Osteoblast (primary cell): ENCODE measurements at regions not wholly inside any gene's neighbourhood (a gene's known extent, or its start where the extent isn't known, plus 50 kb on each side); places are given as distances from the start of the nearest gene placed in this dataset.

ENCODE experiments used
- DNase-seq: peaks from one replicate; pipeline ENCODE4 v3.0.0; 2011; ENCODE audit warnings: low spot score, mixed read lengths; ENCODE audit not compliant: insufficient read length; ENCODE audit errors: missing footprints
- H2AFZ ChIP-seq: 2 replicates; pipeline ENCODE4 v1.6.0; 2011; ENCODE audit warnings: mild to moderate bottlenecking, low read length
- H3K27ac ChIP-seq: 2 replicates; pipeline ENCODE4 v1.5.1; 2011; ENCODE audit warnings: mild to moderate bottlenecking, low read depth, low read length, moderate library complexity
- H3K27me3 ChIP-seq: 2 replicates; pipeline ENCODE4 v1.6.0; 2012; ENCODE audit warnings: mild to moderate bottlenecking, control low read depth, inconsistent platforms, low read length, moderate library complexity; ENCODE audit not compliant: insufficient read depth
- H3K36me3 ChIP-seq: 2 replicates; pipeline ENCODE4 v1.5.1; 2011; ENCODE audit warnings: mild to moderate bottlenecking, low read length, control low read depth, moderate library complexity; ENCODE audit not compliant: insufficient read depth
- H3K4me1 ChIP-seq: 2 replicates; pipeline ENCODE4 v1.5.1; 2011; ENCODE audit warnings: mild to moderate bottlenecking, low read length, control low read depth, moderate library complexity; ENCODE audit not compliant: insufficient read depth
- H3K4me2 ChIP-seq: 2 replicates; pipeline ENCODE4 v1.6.0; 2011; ENCODE audit warnings: mild to moderate bottlenecking, low read length; ENCODE audit not compliant: insufficient read depth
- H3K4me3 ChIP-seq: fragments of 200-600 bp; sonication (generic); 3 replicates; pipeline ENCODE4 v1.5.1; 2012; ENCODE audit warnings: mild to moderate bottlenecking, low read length, inconsistent platforms; ENCODE audit not compliant: insufficient read depth
- H3K79me2 ChIP-seq: 2 replicates; pipeline ENCODE4 v1.6.0; 2012; ENCODE audit warnings: mild to moderate bottlenecking, low read length, control low read depth, inconsistent platforms; ENCODE audit not compliant: insufficient read depth
- H3K9me3 ChIP-seq: 2 replicates; pipeline ENCODE4 v1.5.1; 2011; ENCODE audit warnings: low read depth, low read length, control low read depth
- H4K20me1 ChIP-seq: 2 replicates; pipeline ENCODE4 v1.6.0; 2012; ENCODE audit warnings: mild to moderate bottlenecking, low read length, control low read depth; ENCODE audit not compliant: insufficient read depth
- CTCF ChIP-seq: IDR thresholded peaks from 2 replicates; pipeline ENCODE4 v1.5.1; 2011; ENCODE audit warnings: mild to moderate bottlenecking, low read depth, low read length, moderate library complexity; ENCODE audit errors: extremely low read depth

DNA sequence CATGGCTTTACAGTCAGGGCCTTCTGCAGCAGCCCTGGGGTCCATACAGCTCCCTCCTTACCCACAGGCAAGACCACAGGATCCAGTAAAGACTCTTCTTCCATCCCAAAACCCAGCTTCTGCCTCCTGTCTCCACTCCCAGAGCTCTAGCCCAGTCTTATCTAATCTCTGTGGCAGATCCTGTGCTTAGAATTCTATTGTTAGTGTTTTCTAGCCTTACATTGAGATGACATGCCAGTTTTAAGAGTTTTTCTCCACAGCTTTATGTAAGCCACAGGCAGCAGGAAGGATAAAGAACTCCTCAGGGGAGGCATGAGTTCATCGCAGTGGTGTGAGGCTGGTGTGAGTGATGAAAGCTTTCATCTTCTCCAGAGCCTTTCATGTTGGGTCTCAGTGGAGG is 129.1 kb downstream of the RCHY1 start:
- Histone ChIP-seq H3K4me1 (no peaks in the 10 kb centered on the region), H2AFZ (no peak overlapping the region), H3K36me3 (no peaks in the 10 kb centered on the region), H3K27me3 (no peaks in the 10 kb centered on the region), H3K9me3 (no peaks in the 10 kb centered on the region), H3K4me2 (no peak overlapping the region), H4K20me1 (no peaks in the 10 kb centered on the region), H3K4me3 (no peak overlapping the region), H3K27ac (no peak overlapping the region), H3K79me2 (no peaks in the 10 kb centered on the region)
- no peak for TF ChIP-seq CTCF
- DNase-seq: no peak

DNA sequence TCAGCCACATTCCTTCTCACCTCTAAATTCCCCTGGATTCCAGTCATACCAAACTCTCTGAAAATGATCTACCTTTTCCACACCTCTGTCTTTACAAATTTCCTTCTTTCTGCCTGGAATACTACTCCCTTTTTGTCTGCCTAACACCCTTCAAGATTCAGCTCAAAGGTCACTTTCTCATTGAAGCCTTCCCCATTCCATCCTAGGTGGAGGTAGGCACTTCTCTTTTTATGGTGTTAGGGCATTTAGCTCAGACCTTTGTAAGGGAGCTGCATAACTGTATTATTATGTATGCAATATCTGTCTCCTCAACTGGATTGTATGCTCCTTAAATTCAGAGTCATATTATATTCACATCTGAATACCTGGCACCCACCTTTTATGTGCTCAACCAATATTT is 137.7 kb downstream of the RCHY1 start:
- Histone ChIP-seq H3K36me3 (no peaks in the 10 kb centered on the region), H3K9me3 (no peaks in the 10 kb centered on the region), H3K27ac (no peak overlapping the region), H3K27me3 (no peaks in the 10 kb centered on the region), H2AFZ (no peak overlapping the region), H3K79me2 (no peaks in the 10 kb centered on the region), H3K4me3 (no peak overlapping the region), H3K4me1 (no peaks in the 10 kb centered on the region), H3K4me2 (no peak overlapping the region), H4K20me1 (no peaks in the 10 kb centered on the region)
- no peak for TF ChIP-seq CTCF
- DNase-seq: no peak

- H4K20me1 ChIP-seq: no peaks in the 10 kb centered on the region
- H3K9me3 ChIP-seq: no peaks in the 10 kb centered on the region
- no peaks in the 10 kb centered on the region for H3K4me1 ChIP-seq
- no peaks in the 10 kb centered on the region for H3K36me3 ChIP-seq
- no peak for DNase-seq
- no peaks in the 10 kb centered on the region for H3K27me3 ChIP-seq
- H3K27ac ChIP-seq: no peak overlapping the region
- no peak overlapping the region for H3K4me2 ChIP-seq
- TF ChIP-seq CTCF: no peak
- no peak overlapping the region for H2AFZ ChIP-seq
- H3K4me3 ChIP-seq: no peak overlapping the region
- H3K79me2 ChIP-seq: no peaks in the 10 kb centered on the region
These were observed 142.3 kb downstream of the RCHY1 start for GRCh38 chr4:75371915-75372314.

GRCh38 chr4:75370576-75370975 is 143.6 kb downstream of the RCHY1 start:
- H3K27me3 ChIP-seq: no peaks in the 10 kb centered on the region
- TF ChIP-seq CTCF: no peak
- DNase-seq: no peak
- no peaks in the 10 kb centered on the region for H3K4me1 ChIP-seq
- H3K9me3 ChIP-seq: no peaks in the 10 kb centered on the region
- no peaks in the 10 kb centered on the region for H4K20me1 ChIP-seq
- H3K27ac ChIP-seq: no peak overlapping the region
- H3K4me2 ChIP-seq: no peak overlapping the region
- H3K79me2 ChIP-seq: no peaks in the 10 kb centered on the region
- H2AFZ ChIP-seq: no peak overlapping the region
- H3K36me3 ChIP-seq: no peaks in the 10 kb centered on the region
- no peak overlapping the region for H3K4me3 ChIP-seq
